Endothelial cell of umbilical vein (primary cell): ENCODE measurements at regions not wholly inside any gene's neighbourhood (a gene's known extent, or its start where the extent isn't known, plus 50 kb on each side); places are given as distances from the start of the nearest gene placed in this dataset.

Source experiments
- BruUV-seq: library from RNA; stranded (reverse); fragments of 400-500 nt; replicated peaks from 2 replicates; lab custom pipeline; 2021; lab: Mats Ljungman, UMichigan
- CTCF ChIA-PET: fragments of 300-600, 350-600 bp; sonication (Branson Sonifier 250); formaldehyde crosslinking; loops from one replicate; lab custom pipeline; 2021; ENCODE audit warnings: antibody characterized with exemption, inconsistent platforms; lab: Charles Lee
- POLR2A ChIA-PET: fragments of 300-600, 350-600 bp; sonication (Branson Sonifier 250); formaldehyde crosslinking; loops from one replicate; lab custom pipeline; 2021; ENCODE audit warnings: antibody characterized with exemption, inconsistent platforms; lab: Charles Lee
- DNase-seq: peaks from one replicate; pipeline ENCODE4 v3.0.0-alpha.2; 2011; ENCODE audit warnings: low read depth, low spot score
- FAIRE-seq: peaks from 2 replicates; lab custom pipeline; 2011; peaks lifted over from hg19 to GRCh38; lab: Jason Lieb, UNC
- H2AFZ ChIP-seq: 2 replicates; pipeline ENCODE4 v1.6.0; 2012; ENCODE audit warnings: low read depth, low read length, control low read depth, inconsistent platforms
- H3K27ac ChIP-seq: 2 replicates; pipeline ENCODE4 v1.5.1; 2011; ENCODE audit warnings: low read depth, mild to moderate bottlenecking, control low read depth, low read length, moderate library complexity; ENCODE audit not compliant: insufficient read depth
- H3K27me3 ChIP-seq, 2 experiments: 2 replicates each; pipeline versions ENCODE4 v1.6.0 to v1.6.1; 2011; ENCODE audit warnings: low read length in 2 of 2, mixed read lengths in 1 of 2; ENCODE audit not compliant: control insufficient read depth in 2 of 2, insufficient read depth in 2 of 2
- H3K36me3 ChIP-seq, 2 experiments: 2 replicates in 1 of 2; 3 replicates in 1 of 2; pipeline ENCODE4 v1.5.1; 2011; ENCODE audit warnings: low read length in 2 of 2, mild to moderate bottlenecking in 1 of 2, moderate library complexity in 1 of 2; ENCODE audit not compliant: control insufficient read depth in 2 of 2, insufficient read depth in 2 of 2; ENCODE audit errors: extremely low read depth in 1 of 2
- H3K4me1 ChIP-seq: 3 replicates; pipeline ENCODE4 v1.5.1; 2011; ENCODE audit warnings: mild to moderate bottlenecking, low read length; ENCODE audit not compliant: control insufficient read depth, insufficient read depth; ENCODE audit errors: extremely low read depth
- H3K4me2 ChIP-seq: 2 replicates; pipeline ENCODE4 v1.6.1; 2011; ENCODE audit warnings: low read length, control low read depth, mixed read lengths; ENCODE audit not compliant: insufficient read depth
- H3K4me3 ChIP-seq, 3 experiments: fragments of 200-600 bp in 1 of 3; sonication (generic), shearing (Covaris generic) in 1 of 3; replicated peaks in 1 of 3; 2 replicates each; pipeline ENCODE4 v1.5.1; 2011 to 2016; ENCODE audit warnings: control low read depth in 3 of 3, low read length in 3 of 3, mild to moderate bottlenecking in 2 of 3, inconsistent platforms in 1 of 3, low read depth in 1 of 3, moderate library complexity in 1 of 3; ENCODE audit not compliant: insufficient read depth in 1 of 3
- H3K79me2 ChIP-seq: 2 replicates; pipeline ENCODE4 v1.6.0; 2012; ENCODE audit warnings: low read length, inconsistent platforms; ENCODE audit not compliant: control insufficient read depth, insufficient read depth
- H3K9ac ChIP-seq: replicated peaks from 2 replicates; pipeline ENCODE3; 2011; ENCODE audit warnings: low read length, control low read depth; ENCODE audit not compliant: insufficient read depth; ENCODE audit errors: extremely low read depth
- H3K9me1 ChIP-seq: replicated peaks from 3 replicates; pipeline ENCODE4 v1.6.0; 2011; ENCODE audit warnings: mild to moderate bottlenecking, low read length; ENCODE audit not compliant: control insufficient read depth, insufficient read depth; ENCODE audit errors: extremely low read depth
- H3K9me3 ChIP-seq: replicated peaks from 2 replicates; pipeline ENCODE4 v1.5.1; 2012; ENCODE audit warnings: low read length, inconsistent platforms; ENCODE audit not compliant: control insufficient read depth, insufficient read depth
- H4K20me1 ChIP-seq: replicated peaks from 2 replicates; pipeline ENCODE3; 2011; ENCODE audit warnings: mild to moderate bottlenecking, low read length; ENCODE audit not compliant: control insufficient read depth, insufficient read depth; ENCODE audit errors: extremely low read depth
- EZH2 ChIP-seq: IDR thresholded peaks from 2 replicates; pipeline ENCODE4 v1.6.1; 2012; ENCODE audit warnings: borderline replicate concordance, low read depth, mild to moderate bottlenecking, moderate library complexity, low read length, inconsistent platforms; ENCODE audit not compliant: severe bottlenecking
- FOS ChIP-seq: IDR thresholded peaks from 2 replicates; pipeline ENCODE4 v1.6.1; 2011; ENCODE audit warnings: mild to moderate bottlenecking, low read length, moderate library complexity, borderline replicate concordance; ENCODE audit not compliant: insufficient read depth
- GATA2 ChIP-seq: IDR thresholded peaks from 2 replicates; pipeline ENCODE4 v1.7.0; 2011; ENCODE audit warnings: low read depth, mild to moderate bottlenecking, moderate library complexity, mixed read lengths, low read length; ENCODE audit not compliant: insufficient read length, insufficient read depth
- JUN ChIP-seq: IDR thresholded peaks from 2 replicates; pipeline ENCODE4 v1.6.1; 2011; ENCODE audit warnings: borderline replicate concordance, low read depth; ENCODE audit not compliant: insufficient read length, insufficient read depth
- MYC ChIP-seq: IDR thresholded peaks from one replicate; pipeline ENCODE4 v1.6.1; 2011; ENCODE audit warnings: mild to moderate bottlenecking, low read depth, low read length
- POLR2A ChIP-seq: IDR thresholded peaks from 2 replicates; pipeline ENCODE4 v1.6.1; 2012; ENCODE audit warnings: low read depth, mild to moderate bottlenecking, control low read depth, low read length
- POLR2AphosphoS5 ChIP-seq: IDR thresholded peaks from 2 replicates; pipeline ENCODE4 v1.6.1; 2012; ENCODE audit warnings: low read depth, mild to moderate bottlenecking, control low read depth, low read length, moderate library complexity; ENCODE audit not compliant: insufficient read depth
- dilution Hi-C: fragments of 300-500 bp; cut with MboI; formaldehyde crosslinking; loops from one replicate; pipeline ENCODE4 v1.15.0; 2019; ENCODE audit warnings: low sequenced_read_pairs; ENCODE audit not compliant: extremely low pct_ligation_motif_present
- intact Hi-C: fragments of 100-400 bp; cut with micrococcal nuclease; formaldehyde crosslinking; loops from one replicate; pipeline ENCODE4 v1.10.0; 2022
- TF ChIP-seq, protein P1 (sequence below): IDR thresholded peaks from 2 replicates; pipeline ENCODE4 v1.6.1; 2011; ENCODE audit not compliant: insufficient read depth, insufficient read length
- TF ChIP-seq, protein P2 (sequence below), 2 donors: IDR thresholded peaks; 1 replicate in 1 of 2; 2 replicates in 1 of 2; pipeline ENCODE4 v1.5.1; 2011; ENCODE audit warnings: low read length in 2 of 2, mild to moderate bottlenecking in 2 of 2, moderate library complexity in 2 of 2, control low read depth in 1 of 2, inconsistent platforms in 1 of 2, low read depth in 1 of 2; ENCODE audit not compliant: insufficient read depth in 1 of 2; ENCODE audit errors: extremely low read depth in 1 of 2

DNA sequence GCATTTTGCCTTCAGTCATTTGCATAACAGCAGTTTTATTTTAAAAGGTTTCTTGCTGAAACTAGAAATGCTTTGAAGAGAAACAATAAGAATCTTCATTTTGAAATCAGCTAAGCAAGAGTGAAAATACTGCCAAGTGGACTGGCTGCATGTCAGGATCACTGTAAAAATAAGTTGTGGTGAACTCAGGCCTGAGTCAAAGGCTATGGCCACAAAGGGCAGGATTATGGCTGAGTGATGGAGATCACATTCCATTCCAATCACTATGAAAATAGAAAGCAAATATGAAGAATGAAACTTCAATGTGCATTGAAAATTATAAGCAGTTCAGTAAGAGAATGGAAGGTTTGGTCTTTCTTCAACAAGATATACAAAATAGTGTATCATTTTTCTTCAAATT lies 224.5 kb downstream of the PCDH18 start:
- Histone ChIP-seq H3K36me3 (no peaks in the 10 kb centered on the region), H3K79me2 (no peaks in the 10 kb centered on the region), H3K9ac (no peak overlapping the region), H3K4me1 (no peaks in the 10 kb centered on the region), H4K20me1 (no peaks in the 10 kb centered on the region), H3K4me3 (no peak overlapping the region), H2AFZ (no peak overlapping the region), H3K27ac (no peak overlapping the region), H3K27me3 (no peaks in the 10 kb centered on the region), H3K4me2 (no peak overlapping the region), H3K9me3 (no peaks in the 10 kb centered on the region), H3K9me1 (no peaks in the 10 kb centered on the region)
- no peak for TF ChIP-seq FOS
- TF ChIP-seq, protein P1, sequence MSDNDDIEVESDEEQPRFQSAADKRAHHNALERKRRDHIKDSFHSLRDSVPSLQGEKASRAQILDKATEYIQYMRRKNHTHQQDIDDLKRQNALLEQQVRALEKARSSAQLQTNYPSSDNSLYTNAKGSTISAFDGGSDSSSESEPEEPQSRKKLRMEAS = no peak
- TF ChIP-seq, protein P2, sequence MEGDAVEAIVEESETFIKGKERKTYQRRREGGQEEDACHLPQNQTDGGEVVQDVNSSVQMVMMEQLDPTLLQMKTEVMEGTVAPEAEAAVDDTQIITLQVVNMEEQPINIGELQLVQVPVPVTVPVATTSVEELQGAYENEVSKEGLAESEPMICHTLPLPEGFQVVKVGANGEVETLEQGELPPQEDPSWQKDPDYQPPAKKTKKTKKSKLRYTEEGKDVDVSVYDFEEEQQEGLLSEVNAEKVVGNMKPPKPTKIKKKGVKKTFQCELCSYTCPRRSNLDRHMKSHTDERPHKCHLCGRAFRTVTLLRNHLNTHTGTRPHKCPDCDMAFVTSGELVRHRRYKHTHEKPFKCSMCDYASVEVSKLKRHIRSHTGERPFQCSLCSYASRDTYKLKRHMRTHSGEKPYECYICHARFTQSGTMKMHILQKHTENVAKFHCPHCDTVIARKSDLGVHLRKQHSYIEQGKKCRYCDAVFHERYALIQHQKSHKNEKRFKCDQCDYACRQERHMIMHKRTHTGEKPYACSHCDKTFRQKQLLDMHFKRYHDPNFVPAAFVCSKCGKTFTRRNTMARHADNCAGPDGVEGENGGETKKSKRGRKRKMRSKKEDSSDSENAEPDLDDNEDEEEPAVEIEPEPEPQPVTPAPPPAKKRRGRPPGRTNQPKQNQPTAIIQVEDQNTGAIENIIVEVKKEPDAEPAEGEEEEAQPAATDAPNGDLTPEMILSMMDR (IDR thresholded peaks at IDR 0.05; ENCODE audit: extremely low read depth in 1 of 2, insufficient read depth in 1 of 2, low read depth in 1 of 2, low read length in 2 of 2) = no peak
- TF ChIP-seq GATA2 = no peak
- TF ChIP-seq POLR2A = no peak
- TF ChIP-seq JUN = no peak
- TF ChIP-seq MYC = no peak
- no peak for TF ChIP-seq EZH2
- TF ChIP-seq POLR2AphosphoS5 = no peak
- intact Hi-C loops = no loop called here
- ChIA-PET POLR2A (no interaction called here), CTCF (interaction anchor here (1.2 kb wide), 1 partner anchor 19 kb away, joined by 3 read pairs; no protein-coding TSS in a partner anchor)
- no peak for FAIRE-seq
- no peak for DNase-seq
- dilution Hi-C loops = no loop called here
- BruUV-seq = no TSS peak
